GM12878 (cell line): ENCODE measurements at regions not wholly inside any gene's neighbourhood (a gene's known extent, or its start where the extent isn't known, plus 50 kb on each side); places are given as distances from the start of the nearest gene placed in this dataset.

Source experiments
- ATAC-seq: fragments of 200-7000 bp; cut with Tn5 transposase; 3 replicates; pipeline ENCODE4 v1.9.1; 2020; ENCODE audit warnings: mild to moderate bottlenecking, moderate library complexity
- BruUV-seq: library from RNA; stranded (reverse); fragments of 400-500 nt; replicated peaks from 2 replicates; lab custom pipeline; 2021; lab: Mats Ljungman, UMichigan
- CTCF ChIA-PET: fragments of 300-600 bp; sonication (Branson Sonifier 250); formaldehyde crosslinking; extraction: SDS; loops from one replicate; lab custom pipeline; 2021; ENCODE audit warnings: inconsistent platforms; lab: Yijun Ruan, JAX
- POLR2A ChIA-PET: fragments of 350-600 bp; formaldehyde crosslinking; extraction: SDS; loops from one replicate; lab custom pipeline; 2021; ENCODE audit warnings: inconsistent platforms; lab: Charles Lee
- RAD21 ChIA-PET: fragments of 300-600 bp; sonication (Branson Sonifier 250); formaldehyde crosslinking; loops from one replicate; lab custom pipeline; 2023; ENCODE audit warnings: antibody characterized with exemption; ENCODE audit not compliant: unreplicated experiment; lab: Charles Lee
- SMC1A ChIA-PET: fragments of 300-600 bp; sonication (Branson Sonifier 250); formaldehyde crosslinking; loops from one replicate; lab custom pipeline; 2023; ENCODE audit not compliant: unreplicated experiment, uncharacterized antibody; lab: Charles Lee
- DNase-seq: peaks from one replicate; pipeline ENCODE4 v3.0.0-alpha.2; 2011; ENCODE audit warnings: low read depth, low spot score
- FAIRE-seq: peaks from 3 replicates; lab custom pipeline; 2011; peaks lifted over from hg19 to GRCh38; lab: Jason Lieb, UNC
- H2AFZ ChIP-seq: 2 replicates; pipeline ENCODE4 v1.6.0; 2011; ENCODE audit warnings: low read depth, low read length, control low read depth; ENCODE audit not compliant: control insufficient read depth
- H3K27ac ChIP-seq: 2 replicates; pipeline ENCODE4 v1.5.1; 2011; ENCODE audit warnings: control low read depth; ENCODE audit not compliant: control insufficient read depth, insufficient read depth
- H3K27me3 ChIP-seq, 2 experiments: replicated peaks in 1 of 2; 2 replicates each; pipeline versions ENCODE4 v1.6.0 to v1.6.1; 2011; ENCODE audit warnings: low read length in 1 of 2; ENCODE audit not compliant: control insufficient read depth in 2 of 2, insufficient read depth in 2 of 2
- H3K36me3 ChIP-seq, 2 experiments: 2 replicates each; pipeline ENCODE4 v1.5.1; 2011; ENCODE audit warnings: low read length in 1 of 2; ENCODE audit not compliant: control insufficient read depth in 2 of 2, insufficient read depth in 2 of 2
- H3K4me1 ChIP-seq: 2 replicates; pipeline ENCODE4 v1.6.1; 2011; ENCODE audit warnings: mild to moderate bottlenecking, low read length, moderate library complexity, mixed read lengths; ENCODE audit not compliant: control insufficient read depth, insufficient read depth
- H3K4me2 ChIP-seq: 2 replicates; pipeline ENCODE4 v1.6.0; 2011; ENCODE audit warnings: control low read depth; ENCODE audit not compliant: control insufficient read depth, insufficient read depth
- H3K4me3 ChIP-seq: fragments of 200-600 bp; sonication (generic); 2 replicates; pipeline ENCODE4 v1.5.1; 2016
- H3K79me2 ChIP-seq: 2 replicates; pipeline ENCODE4 v1.6.0; 2011; ENCODE audit warnings: low read length; ENCODE audit not compliant: control insufficient read depth, insufficient read depth
- H3K9ac ChIP-seq: 2 replicates; pipeline ENCODE4 v1.8.0; 2011; ENCODE audit warnings: low read length, control low read depth, mixed read lengths; ENCODE audit not compliant: control insufficient read depth, insufficient read depth
- H3K9me3 ChIP-seq: replicated peaks from 3 replicates; pipeline ENCODE4 v1.5.1; 2011; ENCODE audit warnings: mild to moderate bottlenecking, low read length; ENCODE audit not compliant: control insufficient read depth, insufficient read depth
- H4K20me1 ChIP-seq: 2 replicates; pipeline ENCODE4 v1.6.0; 2011; ENCODE audit not compliant: control insufficient read depth, insufficient read depth
- EP300 ChIP-seq, 2 experiments: fragments of 150-350 bp in 1 of 2; IDR thresholded peaks; 2 replicates each; pipeline ENCODE4 v1.6.1; 2011 to 2012; ENCODE audit warnings: low read depth in 2 of 2, low read length in 2 of 2, borderline replicate concordance in 1 of 2, improper control_type of control experiment in 1 of 2, inconsistent platforms in 1 of 2; ENCODE audit not compliant: control insufficient read depth in 1 of 2
- IKZF1 ChIP-seq: fragments of 450-650 bp; conservative IDR thresholded peaks from 2 replicates; pipeline ENCODE4 v1.6.1; 2017; ENCODE audit warnings: antibody characterized with exemption, mild to moderate bottlenecking
- JUNB ChIP-seq: IDR thresholded peaks from 2 replicates; pipeline ENCODE4 v1.6.1; 2016; ENCODE audit warnings: antibody characterized with exemption, mild to moderate bottlenecking
- MTA3 ChIP-seq: IDR thresholded peaks from 2 replicates; pipeline ENCODE4 v1.6.1; 2012; ENCODE audit warnings: low read length, inconsistent platforms, borderline replicate concordance
- SP1 ChIP-seq: IDR thresholded peaks from one replicate; pipeline ENCODE4 v1.6.1; 2011; ENCODE audit warnings: low read depth, low read length
- USF2 ChIP-seq: IDR thresholded peaks from 2 replicates; pipeline ENCODE4 v1.6.1; 2011; ENCODE audit warnings: low read depth, low read length, improper control_type of control experiment, borderline replicate concordance
- ZBTB33 ChIP-seq: fragments of 450-650 bp; IDR thresholded peaks from 2 replicates; pipeline ENCODE4 v1.6.1; 2017; ENCODE audit warnings: mild to moderate bottlenecking
- WGBS: methylation state at CpG from one replicate; pipeline ENCODE4 v1.1.6; 2016; ENCODE audit warnings: low lambda C conversion rate; ENCODE audit not compliant: insufficient replicate concordance, insufficient coverage; ENCODE audit errors: missing lambda C conversion rate; 5-methylcytosine and 5-hydroxymethylcytosine counted together
- in situ Hi-C: fragments of 300-500 bp; cut with MboI; formaldehyde crosslinking; loops from 9 replicates; pipeline ENCODE4 v1.14.3; 2018; ENCODE audit warnings: mixed read lengths
- intact Hi-C: fragments of 100-400 bp; cut with micrococcal nuclease; formaldehyde crosslinking; loops from one replicate; pipeline ENCODE4 v1.14.2; 2022; ENCODE audit not compliant: unreplicated experiment
- TF ChIP-seq, protein P1 (sequence below): fragments of 450-650 bp; IDR thresholded peaks from 2 replicates; pipeline ENCODE4 v1.6.1; 2017; ENCODE audit warnings: mild to moderate bottlenecking, moderate library complexity

DNA sequence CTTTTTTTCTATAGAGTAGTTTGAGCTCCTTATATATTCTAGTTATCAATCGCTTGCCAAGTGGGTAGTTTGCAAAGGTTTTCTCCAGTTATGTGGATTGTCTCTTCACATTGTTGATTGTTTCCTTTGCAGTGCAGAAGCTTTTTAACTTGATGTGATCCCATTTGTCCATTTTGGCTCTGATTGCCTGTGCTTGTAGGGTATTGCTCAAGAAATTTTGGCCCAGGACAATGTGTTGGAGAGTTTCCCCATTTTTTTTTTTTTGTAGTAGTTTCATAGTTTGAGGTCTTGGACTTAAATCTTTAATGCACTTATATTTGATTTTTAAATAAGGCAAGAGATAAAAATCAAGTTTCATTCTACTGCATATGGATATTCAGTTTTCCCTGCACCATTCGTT lies 774.8 kb upstream of the ADAMTS5 start:
- Histone ChIP-seq H3K4me1 (no peaks in the 10 kb centered on the region), H3K9me3 (no peaks in the 10 kb centered on the region; the same call in 2 of the 3 replicates), H3K79me2 (no peaks in the 10 kb centered on the region), H3K4me2 (no peak overlapping the region), H4K20me1 (no peaks in the 10 kb centered on the region), H3K9ac (no peak overlapping the region), H3K27me3 (no peaks in the 10 kb centered on the region), H3K27ac (no peak overlapping the region), H3K36me3 (no peaks in the 10 kb centered on the region), H2AFZ (no peak overlapping the region), H3K4me3 (no peak overlapping the region)
- no TSS peak for BruUV-seq
- in situ Hi-C loops: no loop called here
- TF ChIP-seq EP300 (IDR thresholded peaks at IDR 0.05; ENCODE audit: borderline replicate concordance in 1 of 2, control insufficient read depth in 1 of 2, low read depth in 2 of 2, low read length in 2 of 2) (no peak), MTA3 (no peak), IKZF1 (no peak), SP1 (no peak), ZBTB33 (no peak)
- ChIA-PET CTCF (no interaction called here), SMC1A (no interaction called here), RAD21 (no interaction called here), POLR2A (no interaction called here)
- ATAC-seq (no peak), DNase-seq (no peak), FAIRE-seq (no peak)
- WGBS: 2% methylated on average over 2 of the region's 2 CpGs
- intact Hi-C loops: no loop called here

GRCh38 chr21:27740084-27740483 lies 773.2 kb upstream of the ADAMTS5 start:
- ATAC-seq (no peak), FAIRE-seq (no peak), DNase-seq (no peak)
- H3K36me3 ChIP-seq: no peaks in the 10 kb centered on the region
- H3K4me1 ChIP-seq: no peaks in the 10 kb centered on the region
- no peak overlapping the region for H2AFZ ChIP-seq
- H3K9ac ChIP-seq: no peak overlapping the region
- BruUV-seq: no TSS peak
- SMC1A ChIA-PET: interaction anchor here (0.6 kb wide), 1 partner anchor 1688 kb away, joined by 3 read pairs; no protein-coding TSS in a partner anchor
- no peak overlapping the region for H3K4me2 ChIP-seq
- CTCF ChIA-PET: no interaction called here
- no peaks in the 10 kb centered on the region for H3K79me2 ChIP-seq
- H4K20me1 ChIP-seq: no peaks in the 10 kb centered on the region
- no peaks in the 10 kb centered on the region; the same call in 2 of the 3 replicates for H3K9me3 ChIP-seq
- intact Hi-C loops: no loop called here
- TF ChIP-seq USF2 (no peak), JUNB (no peak), EP300 (IDR thresholded peaks at IDR 0.05; ENCODE audit: borderline replicate concordance in 1 of 2, control insufficient read depth in 1 of 2, low read depth in 2 of 2, low read length in 2 of 2) (no peak)
- TF ChIP-seq, protein P1, sequence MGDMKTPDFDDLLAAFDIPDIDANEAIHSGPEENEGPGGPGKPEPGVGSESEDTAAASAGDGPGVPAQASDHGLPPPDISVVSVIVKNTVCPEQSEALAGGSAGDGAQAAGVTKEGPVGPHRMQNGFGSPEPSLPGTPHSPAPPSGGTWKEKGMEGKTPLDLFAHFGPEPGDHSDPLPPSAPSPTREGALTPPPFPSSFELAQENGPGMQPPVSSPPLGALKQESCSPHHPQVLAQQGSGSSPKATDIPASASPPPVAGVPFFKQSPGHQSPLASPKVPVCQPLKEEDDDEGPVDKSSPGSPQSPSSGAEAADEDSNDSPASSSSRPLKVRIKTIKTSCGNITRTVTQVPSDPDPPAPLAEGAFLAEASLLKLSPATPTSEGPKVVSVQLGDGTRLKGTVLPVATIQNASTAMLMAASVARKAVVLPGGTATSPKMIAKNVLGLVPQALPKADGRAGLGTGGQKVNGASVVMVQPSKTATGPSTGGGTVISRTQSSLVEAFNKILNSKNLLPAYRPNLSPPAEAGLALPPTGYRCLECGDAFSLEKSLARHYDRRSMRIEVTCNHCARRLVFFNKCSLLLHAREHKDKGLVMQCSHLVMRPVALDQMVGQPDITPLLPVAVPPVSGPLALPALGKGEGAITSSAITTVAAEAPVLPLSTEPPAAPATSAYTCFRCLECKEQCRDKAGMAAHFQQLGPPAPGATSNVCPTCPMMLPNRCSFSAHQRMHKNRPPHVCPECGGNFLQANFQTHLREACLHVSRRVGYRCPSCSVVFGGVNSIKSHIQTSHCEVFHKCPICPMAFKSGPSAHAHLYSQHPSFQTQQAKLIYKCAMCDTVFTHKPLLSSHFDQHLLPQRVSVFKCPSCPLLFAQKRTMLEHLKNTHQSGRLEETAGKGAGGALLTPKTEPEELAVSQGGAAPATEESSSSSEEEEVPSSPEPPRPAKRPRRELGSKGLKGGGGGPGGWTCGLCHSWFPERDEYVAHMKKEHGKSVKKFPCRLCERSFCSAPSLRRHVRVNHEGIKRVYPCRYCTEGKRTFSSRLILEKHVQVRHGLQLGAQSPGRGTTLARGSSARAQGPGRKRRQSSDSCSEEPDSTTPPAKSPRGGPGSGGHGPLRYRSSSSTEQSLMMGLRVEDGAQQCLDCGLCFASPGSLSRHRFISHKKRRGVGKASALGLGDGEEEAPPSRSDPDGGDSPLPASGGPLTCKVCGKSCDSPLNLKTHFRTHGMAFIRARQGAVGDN: no peak
- TF ChIP-seq, all 136 proteins: peak for 0
- 20% methylated on average over 5 of the region's 5 CpGs for WGBS
- ChIA-PET RAD21 (no interaction called here), POLR2A (no interaction called here)
- in situ Hi-C loops: no loop called here
- Histone ChIP-seq H3K27ac (no peak overlapping the region), H3K4me3 (no peak overlapping the region), H3K27me3 (no peaks in the 10 kb centered on the region)
